ENCODE measurements at regions not wholly inside any gene's neighbourhood (a gene's known extent, or its start where the extent isn't known, plus 50 kb on each side); places are given as distances from the start of the nearest gene placed in this dataset.

DNA sequence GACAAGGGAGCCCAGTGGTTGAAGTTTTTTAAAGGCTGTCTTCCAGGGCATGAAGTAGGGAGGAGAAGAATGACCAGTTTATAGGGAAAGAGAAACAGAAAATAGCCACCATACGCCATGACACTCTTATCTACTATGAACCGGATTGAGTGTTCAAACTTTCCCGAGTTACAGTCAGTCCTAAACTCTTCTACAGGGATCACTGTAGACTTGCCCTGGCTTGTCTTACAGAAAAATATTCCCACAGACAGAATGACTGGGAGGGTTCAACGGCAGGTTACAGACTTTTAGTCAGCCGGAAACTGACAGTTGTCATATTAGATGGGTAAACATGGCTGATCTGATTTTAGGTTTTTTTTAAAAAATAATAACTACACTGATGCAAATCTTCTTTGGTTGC is 662.5 kb upstream of the SOX9 start:
- TF ChIP-seq POLR2A (IDR thresholded peaks at IDR 0.05; ENCODE audit: low read depth, low read length) (no peak), POLR2AphosphoS5 (IDR thresholded peaks at IDR 0.05; ENCODE audit: low read depth, low read length) (no peak), TAF1 (IDR thresholded peaks at IDR 0.05; ENCODE audit: borderline replicate concordance, low read depth, low read length) (no peak)
